Epithelial cell of esophagus (primary cell): ENCODE measurements at regions not wholly inside any gene's neighbourhood (a gene's known extent, or its start where the extent isn't known, plus 50 kb on each side); places are given as distances from the start of the nearest gene placed in this dataset.
"Not testable (repeated sequence)": the region's sequence is repeated elsewhere in the genome, so short reads cannot be mapped to it uniquely, and the experiment has no call there.

Source experiments
- DNase-seq: peaks from one replicate; pipeline ENCODE4 v3.0.0; 2010; ENCODE audit warnings: low read depth
- H3K4me3 ChIP-seq: 2 replicates; pipeline ENCODE4 v1.5.1; 2011; ENCODE audit warnings: mild to moderate bottlenecking, low read length, control low read depth
- CTCF ChIP-seq: IDR thresholded peaks from 2 replicates; pipeline ENCODE4 v1.5.1; 2011; ENCODE audit warnings: low read depth, mild to moderate bottlenecking, low read length, control low read depth, inconsistent platforms; ENCODE audit not compliant: insufficient read depth; ENCODE audit errors: missing control alignments

GRCh38 chr6:27830212-27830599 is 82.0 kb downstream of the OR2B2 start:
- peak; percentile 15 for DNase-seq
- peak overlapping the region; percentile 70 for H3K4me3 ChIP-seq

GRCh38 chr6:27829453-27830211 is 82.6 kb downstream of the OR2B2 start:
- DNase-seq: peak; percentile 13
- no peak for TF ChIP-seq CTCF
- peak overlapping the region; percentile 70 for H3K4me3 ChIP-seq

More at GRCh38 chr6:27830212-27830599, 82.0 kb downstream of the OR2B2 start:
- TF ChIP-seq CTCF: no peak

GRCh38 chr6:27827477-27827876 is 84.7 kb downstream of the OR2B2 start:
- not testable (repeated sequence) for DNase-seq, H3K4me3 ChIP-seq

- H3K4me3 ChIP-seq: not testable (repeated sequence)
Observed at GRCh38 chr6:27826612-27826985, 85.6 kb downstream of the OR2B2 start.

GRCh38 chr6:27825848-27826611 is 86.2 kb downstream of the OR2B2 start:
- not testable (repeated sequence) for H3K4me3 ChIP-seq, DNase-seq

More at GRCh38 chr6:27826612-27826985, 85.6 kb downstream of the OR2B2 start:
- DNase-seq: not testable (repeated sequence)

- DNase-seq: peak; percentile 33
- no peak for TF ChIP-seq CTCF
- H3K4me3 ChIP-seq: peak overlapping the region; percentile 58
Observed at GRCh38 chr6:27825025-27825793, 87.0 kb downstream of the OR2B2 start.

GRCh38 chr6:27824211-27825024 is 87.8 kb downstream of the OR2B2 start:
- DNase-seq: peak; percentile 63
- H3K4me3 ChIP-seq: peak overlapping the region; percentile 58

GRCh38 chr6:27823714-27824210 is 88.4 kb downstream of the OR2B2 start:
- peak overlapping the region; percentile 49 for H3K4me3 ChIP-seq
- DNase-seq: peak; percentile 11

GRCh38 chr6:27816906-27817305 is 95.3 kb downstream of the OR2B2 start:
- H3K4me3 ChIP-seq: no peak overlapping the region
- TF ChIP-seq CTCF: no peak
- no peak for DNase-seq
